HL-60 (cell line): ENCODE measurements at regions not wholly inside any gene's neighbourhood (a gene's known extent, or its start where the extent isn't known, plus 50 kb on each side); places are given as distances from the start of the nearest gene placed in this dataset.

Experiments used
- DNase-seq, 2 experiments: peaks; one replicate each; pipeline ENCODE4 v3.0.0-alpha.2; 2010 to 2020; ENCODE audit warnings: low read depth in 1 of 2, low spot score in 1 of 2
- H3K27ac ChIP-seq: fragments of 250-450 bp; sonication (Bioruptor Pico); replicated peaks from 2 replicates; pipeline ENCODE4 v1.5.1; 2020; ENCODE audit warnings: mild to moderate bottlenecking, moderate library complexity
- H3K27me3 ChIP-seq: fragments of 250-450 bp; sonication (Bioruptor Pico); 2 replicates; pipeline ENCODE4 v1.5.1; 2021; ENCODE audit warnings: mild to moderate bottlenecking, moderate library complexity; ENCODE audit not compliant: insufficient read depth, poor library complexity, severe bottlenecking
- H3K4me3 ChIP-seq: replicated peaks from 2 replicates; pipeline ENCODE4 v1.5.1; 2011; ENCODE audit warnings: mild to moderate bottlenecking, control low read depth, low read length; ENCODE audit not compliant: insufficient read depth
- GABPA ChIP-seq: IDR thresholded peaks from 2 replicates; pipeline ENCODE4 v1.6.1; 2012; ENCODE audit warnings: low read depth
- POLR2AphosphoS5 ChIP-seq: IDR thresholded peaks from 2 replicates; pipeline ENCODE4 v1.6.1; 2012; ENCODE audit warnings: low read depth
- SPI1 ChIP-seq: IDR thresholded peaks from 2 replicates; pipeline ENCODE4 v1.6.1; 2012; ENCODE audit warnings: low read depth, mild to moderate bottlenecking, borderline replicate concordance
- TF ChIP-seq, protein P1 (sequence below): IDR thresholded peaks from one replicate; pipeline ENCODE4 v1.5.1; 2011; ENCODE audit warnings: low read length, control low read depth, inconsistent platforms; ENCODE audit not compliant: insufficient read depth
- TF ChIP-seq, protein P2 (sequence below): IDR thresholded peaks from 2 replicates; pipeline ENCODE4 v1.6.1; 2012; ENCODE audit warnings: low read depth; ENCODE audit not compliant: insufficient replicate concordance

DNA sequence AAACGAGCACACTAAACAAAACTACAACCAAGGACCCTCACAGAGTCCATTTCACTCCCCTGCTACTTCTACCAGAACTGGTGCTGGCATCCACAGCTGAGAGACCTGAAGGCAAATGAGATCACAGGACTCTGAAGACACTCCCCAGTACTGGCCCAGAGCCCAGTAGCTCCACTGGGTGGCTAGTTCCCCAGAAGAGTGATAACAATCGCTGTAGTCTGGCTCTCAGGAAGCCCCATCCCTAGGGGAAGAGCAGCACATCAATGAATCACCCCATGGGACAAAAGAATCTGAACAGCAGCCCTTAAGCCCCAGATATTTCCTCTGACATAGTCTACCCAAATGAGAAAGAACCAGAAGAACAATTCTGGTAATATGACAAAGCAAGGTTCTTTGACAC, 190.7 kb upstream of the BMP4 start:
- TF ChIP-seq SPI1 (no peak), POLR2AphosphoS5 (no peak), GABPA (no peak)
- TF ChIP-seq, protein P1, sequence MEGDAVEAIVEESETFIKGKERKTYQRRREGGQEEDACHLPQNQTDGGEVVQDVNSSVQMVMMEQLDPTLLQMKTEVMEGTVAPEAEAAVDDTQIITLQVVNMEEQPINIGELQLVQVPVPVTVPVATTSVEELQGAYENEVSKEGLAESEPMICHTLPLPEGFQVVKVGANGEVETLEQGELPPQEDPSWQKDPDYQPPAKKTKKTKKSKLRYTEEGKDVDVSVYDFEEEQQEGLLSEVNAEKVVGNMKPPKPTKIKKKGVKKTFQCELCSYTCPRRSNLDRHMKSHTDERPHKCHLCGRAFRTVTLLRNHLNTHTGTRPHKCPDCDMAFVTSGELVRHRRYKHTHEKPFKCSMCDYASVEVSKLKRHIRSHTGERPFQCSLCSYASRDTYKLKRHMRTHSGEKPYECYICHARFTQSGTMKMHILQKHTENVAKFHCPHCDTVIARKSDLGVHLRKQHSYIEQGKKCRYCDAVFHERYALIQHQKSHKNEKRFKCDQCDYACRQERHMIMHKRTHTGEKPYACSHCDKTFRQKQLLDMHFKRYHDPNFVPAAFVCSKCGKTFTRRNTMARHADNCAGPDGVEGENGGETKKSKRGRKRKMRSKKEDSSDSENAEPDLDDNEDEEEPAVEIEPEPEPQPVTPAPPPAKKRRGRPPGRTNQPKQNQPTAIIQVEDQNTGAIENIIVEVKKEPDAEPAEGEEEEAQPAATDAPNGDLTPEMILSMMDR = no peak
- TF ChIP-seq, protein P2, sequence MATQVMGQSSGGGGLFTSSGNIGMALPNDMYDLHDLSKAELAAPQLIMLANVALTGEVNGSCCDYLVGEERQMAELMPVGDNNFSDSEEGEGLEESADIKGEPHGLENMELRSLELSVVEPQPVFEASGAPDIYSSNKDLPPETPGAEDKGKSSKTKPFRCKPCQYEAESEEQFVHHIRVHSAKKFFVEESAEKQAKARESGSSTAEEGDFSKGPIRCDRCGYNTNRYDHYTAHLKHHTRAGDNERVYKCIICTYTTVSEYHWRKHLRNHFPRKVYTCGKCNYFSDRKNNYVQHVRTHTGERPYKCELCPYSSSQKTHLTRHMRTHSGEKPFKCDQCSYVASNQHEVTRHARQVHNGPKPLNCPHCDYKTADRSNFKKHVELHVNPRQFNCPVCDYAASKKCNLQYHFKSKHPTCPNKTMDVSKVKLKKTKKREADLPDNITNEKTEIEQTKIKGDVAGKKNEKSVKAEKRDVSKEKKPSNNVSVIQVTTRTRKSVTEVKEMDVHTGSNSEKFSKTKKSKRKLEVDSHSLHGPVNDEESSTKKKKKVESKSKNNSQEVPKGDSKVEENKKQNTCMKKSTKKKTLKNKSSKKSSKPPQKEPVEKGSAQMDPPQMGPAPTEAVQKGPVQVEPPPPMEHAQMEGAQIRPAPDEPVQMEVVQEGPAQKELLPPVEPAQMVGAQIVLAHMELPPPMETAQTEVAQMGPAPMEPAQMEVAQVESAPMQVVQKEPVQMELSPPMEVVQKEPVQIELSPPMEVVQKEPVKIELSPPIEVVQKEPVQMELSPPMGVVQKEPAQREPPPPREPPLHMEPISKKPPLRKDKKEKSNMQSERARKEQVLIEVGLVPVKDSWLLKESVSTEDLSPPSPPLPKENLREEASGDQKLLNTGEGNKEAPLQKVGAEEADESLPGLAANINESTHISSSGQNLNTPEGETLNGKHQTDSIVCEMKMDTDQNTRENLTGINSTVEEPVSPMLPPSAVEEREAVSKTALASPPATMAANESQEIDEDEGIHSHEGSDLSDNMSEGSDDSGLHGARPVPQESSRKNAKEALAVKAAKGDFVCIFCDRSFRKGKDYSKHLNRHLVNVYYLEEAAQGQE = no peak
- H3K27ac ChIP-seq = no peak overlapping the region
- no peak overlapping the region for H3K4me3 ChIP-seq
- DNase-seq = no peak
- no peaks in the 10 kb centered on the region for H3K27me3 ChIP-seq

DNA sequence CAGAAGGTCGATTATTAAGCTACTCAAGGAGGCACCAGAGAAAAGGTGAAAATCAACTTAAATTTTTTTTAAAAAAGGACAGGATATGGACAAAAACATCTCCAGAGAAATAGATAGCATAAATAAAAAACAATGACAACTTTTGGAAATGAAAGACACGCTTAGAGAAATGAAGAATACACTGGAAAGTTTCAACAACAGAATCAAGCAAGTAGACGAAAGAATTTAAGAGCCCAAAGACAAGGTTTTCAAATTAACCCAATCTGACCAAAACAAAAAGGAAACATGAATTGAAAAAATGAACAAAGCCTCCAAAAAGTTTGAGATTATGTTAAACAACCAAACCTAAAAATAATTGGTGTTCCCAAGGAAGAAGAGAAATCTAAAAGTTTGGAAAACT, 191.1 kb upstream of the BMP4 start:
- TF ChIP-seq SPI1 (no peak), POLR2AphosphoS5 (no peak), GABPA (no peak)
- TF ChIP-seq, protein P1 = no peak
- TF ChIP-seq, protein P2 = no peak
- no peak for DNase-seq
- no peak overlapping the region for H3K4me3 ChIP-seq
- H3K27me3 ChIP-seq = no peaks in the 10 kb centered on the region
- H3K27ac ChIP-seq = no peak overlapping the region

DNA sequence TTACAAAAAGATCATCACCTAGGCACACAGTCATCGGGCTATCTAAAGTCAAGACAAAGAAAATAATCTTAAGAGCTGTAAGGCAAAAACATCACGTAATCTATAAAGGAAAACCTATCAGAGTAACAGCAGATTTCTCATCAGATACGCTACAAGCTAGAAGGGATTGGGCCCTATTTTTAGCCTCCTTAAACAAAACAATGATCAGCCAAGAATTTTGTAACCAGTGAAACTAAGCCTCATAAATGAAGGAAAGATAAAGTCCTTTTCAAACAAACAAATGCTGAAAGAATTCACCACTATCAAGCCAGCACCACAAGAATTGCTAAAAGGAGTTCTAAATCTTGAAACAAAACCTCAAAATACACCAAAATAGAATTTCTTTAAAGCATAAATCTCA, 191.6 kb upstream of the BMP4 start:
- DNase-seq = no peak
- H3K4me3 ChIP-seq = no peak overlapping the region
- H3K27ac ChIP-seq = no peak overlapping the region
- H3K27me3 ChIP-seq = no peaks in the 10 kb centered on the region
- TF ChIP-seq GABPA (no peak), SPI1 (no peak), POLR2AphosphoS5 (no peak)
- TF ChIP-seq, protein P2 = no peak
